Activated CD4-positive, alpha-beta memory T cell treated with anti-CD3 and anti-CD28 coated beads for 36 hours (primary cell): ENCODE measurements at regions not wholly inside any gene's neighbourhood (a gene's known extent, or its start where the extent isn't known, plus 50 kb on each side); places are given as distances from the start of the nearest gene placed in this dataset.

Experiments used
- CTCF ChIA-PET: fragments of 350-600 bp; sonication (Branson Sonifier 250); formaldehyde crosslinking; loops from one replicate; lab custom pipeline; 2021; ENCODE audit warnings: antibody characterized with exemption, inconsistent platforms; lab: Charles Lee
- POLR2A ChIA-PET: fragments of 350-600 bp; sonication (Branson Sonifier 250); formaldehyde crosslinking; loops from one replicate; lab custom pipeline; 2021; ENCODE audit warnings: antibody characterized with exemption; lab: Charles Lee
- DNase-seq: peaks from one replicate; pipeline ENCODE4 v3.0.0-alpha.2; 2020
- H3K27ac Mint-ChIP-seq: one replicate; pipeline ENCODE4 v1.8.0; 2021; ENCODE audit warnings: mixed read lengths
- H3K27me3 Mint-ChIP-seq: one replicate; pipeline ENCODE4 v1.8.0; 2021; ENCODE audit warnings: mixed read lengths
- H3K36me3 Mint-ChIP-seq: one replicate; pipeline ENCODE4 v1.8.0; 2021; ENCODE audit warnings: mixed read lengths
- H3K4me1 Mint-ChIP-seq: one replicate; pipeline ENCODE4 v1.8.0; 2021; ENCODE audit warnings: low read depth, mixed read lengths
- H3K4me3 Mint-ChIP-seq: one replicate; pipeline ENCODE4 v1.8.0; 2021; ENCODE audit warnings: mild to moderate bottlenecking, mixed read lengths
- H3K9me3 Mint-ChIP-seq: one replicate; pipeline ENCODE4 v1.8.0; 2021; ENCODE audit warnings: mixed read lengths
- intact Hi-C: fragments of 100-400 bp; cut with micrococcal nuclease; formaldehyde crosslinking; loops from one replicate; pipeline ENCODE4 v1.15.1; 2023

GRCh38 chr4:60034361-60034760 is 1165.8 kb upstream of the ADGRL3 start:
- intact Hi-C loops = no loop called here

GRCh38 chr4:60039908-60040307 is 1160.2 kb upstream of the ADGRL3 start:
- ChIA-PET CTCF (no interaction called here), POLR2A (no interaction called here)
- DNase-seq = no peak
- no peaks in the 10 kb centered on the region for H3K36me3 Mint-ChIP-seq
- peaks cover 12% of the 10 kb centered on the region for H3K9me3 Mint-ChIP-seq
- no peak overlapping the region for H3K4me3 Mint-ChIP-seq
- intact Hi-C loops = no loop called here
- no peaks in the 10 kb centered on the region for H3K27me3 Mint-ChIP-seq
- no peaks in the 10 kb centered on the region for H3K4me1 Mint-ChIP-seq
- H3K27ac Mint-ChIP-seq = no peak overlapping the region

More at GRCh38 chr4:60034361-60034760, 1165.8 kb upstream of the ADGRL3 start:
- Mint-ChIP-seq H3K27ac (no peak overlapping the region), H3K4me1 (no peaks in the 10 kb centered on the region), H3K9me3 (peaks cover 12% of the 10 kb centered on the region), H3K36me3 (no peaks in the 10 kb centered on the region), H3K4me3 (no peak overlapping the region), H3K27me3 (no peaks in the 10 kb centered on the region)
- DNase-seq = no peak
- POLR2A ChIA-PET = no interaction called here
- CTCF ChIA-PET = no interaction called here

GRCh38 chr4:60042231-60042652 is 1157.9 kb upstream of the ADGRL3 start:
- H3K9me3 Mint-ChIP-seq = peaks cover 12% of the 10 kb centered on the region
- H3K27me3 Mint-ChIP-seq = no peaks in the 10 kb centered on the region
- no peak for DNase-seq
- no peaks in the 10 kb centered on the region for H3K4me1 Mint-ChIP-seq
- intact Hi-C loops = no loop called here
- POLR2A ChIA-PET = no interaction called here
- no peaks in the 10 kb centered on the region for H3K36me3 Mint-ChIP-seq
- H3K4me3 Mint-ChIP-seq = no peak overlapping the region
- CTCF ChIA-PET = no interaction called here
- no peak overlapping the region for H3K27ac Mint-ChIP-seq

DNA sequence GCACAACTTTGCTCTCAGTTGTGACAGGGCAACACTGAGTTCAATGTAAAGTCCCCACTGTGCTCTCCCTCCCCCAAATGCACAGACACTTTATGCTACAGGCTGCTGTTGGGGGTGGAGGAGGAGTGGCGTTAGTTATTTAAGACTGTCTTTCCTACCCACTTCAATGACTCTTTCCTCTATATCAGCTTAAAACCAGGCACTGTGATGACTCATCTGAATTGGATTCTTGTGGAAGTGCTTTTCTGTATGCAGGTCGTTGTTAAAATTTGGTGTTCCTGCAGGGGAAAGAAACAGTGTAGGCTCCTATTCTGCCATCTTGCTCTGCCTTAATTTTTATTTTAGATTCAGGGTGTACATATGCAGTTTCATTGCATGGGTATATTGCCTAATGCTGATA is 1157.2 kb upstream of the ADGRL3 start:
- Mint-ChIP-seq H3K27me3 (no peaks in the 10 kb centered on the region), H3K9me3 (peaks cover 17% of the 10 kb centered on the region), H3K36me3 (no peaks in the 10 kb centered on the region), H3K27ac (no peak overlapping the region), H3K4me1 (no peaks in the 10 kb centered on the region), H3K4me3 (no peak overlapping the region)
- ChIA-PET CTCF (no interaction called here), POLR2A (no interaction called here)
- intact Hi-C loops = no loop called here
- no peak for DNase-seq

DNA sequence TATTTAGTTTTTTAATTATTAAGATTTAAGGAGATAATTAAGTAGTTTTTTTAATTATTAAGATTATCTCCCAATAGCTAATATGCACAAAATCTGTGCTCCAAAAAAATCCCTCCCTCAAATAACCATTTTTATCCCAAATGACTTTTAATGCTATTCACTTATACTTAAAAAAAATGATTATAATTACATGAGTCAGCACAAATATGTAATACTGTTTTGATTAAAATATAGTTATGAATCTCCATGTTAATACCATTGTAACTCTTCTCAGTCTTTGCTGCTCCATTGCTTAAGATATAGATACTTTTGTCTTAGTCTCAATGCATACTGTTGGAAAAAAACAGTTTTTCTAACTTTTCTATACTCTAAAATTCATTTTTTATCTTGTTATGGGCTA is 1121.1 kb upstream of the ADGRL3 start:
- intact Hi-C loops = no loop called here
- Mint-ChIP-seq H3K4me1 (no peaks in the 10 kb centered on the region), H3K27me3 (no peaks in the 10 kb centered on the region), H3K27ac (no peak overlapping the region), H3K36me3 (no peaks in the 10 kb centered on the region), H3K9me3 (peaks cover 9% of the 10 kb centered on the region), H3K4me3 (no peak overlapping the region)
- POLR2A ChIA-PET = no interaction called here
- no peak for DNase-seq
- CTCF ChIA-PET = no interaction called here

- H3K27me3 Mint-ChIP-seq = no peaks in the 10 kb centered on the region
- H3K4me1 Mint-ChIP-seq = no peaks in the 10 kb centered on the region
- H3K9me3 Mint-ChIP-seq = peaks cover 16% of the 10 kb centered on the region
- no peak for DNase-seq
- CTCF ChIA-PET = no interaction called here
- no peak overlapping the region for H3K4me3 Mint-ChIP-seq
- no peak overlapping the region for H3K27ac Mint-ChIP-seq
- intact Hi-C loops = no loop called here
- no peaks in the 10 kb centered on the region for H3K36me3 Mint-ChIP-seq
- POLR2A ChIA-PET = no interaction called here
Observed at GRCh38 chr4:60081839-60082238, 1118.3 kb upstream of the ADGRL3 start.

GRCh38 chr4:60088807-60089486 is 1111.2 kb upstream of the ADGRL3 start:
- Mint-ChIP-seq H3K27me3 (no peaks in the 10 kb centered on the region), H3K36me3 (no peaks in the 10 kb centered on the region), H3K9me3 (peaks cover 15% of the 10 kb centered on the region), H3K27ac (no peak overlapping the region), H3K4me1 (no peaks in the 10 kb centered on the region), H3K4me3 (no peak overlapping the region)
- CTCF ChIA-PET = no interaction called here
- no peak for DNase-seq
- POLR2A ChIA-PET = no interaction called here
- intact Hi-C loops = no loop called here

GRCh38 chr4:60089546-60090273 is 1110.4 kb upstream of the ADGRL3 start:
- intact Hi-C loops = no loop called here
- Mint-ChIP-seq H3K9me3 (peaks cover 18% of the 10 kb centered on the region), H3K4me1 (no peaks in the 10 kb centered on the region), H3K27ac (no peak overlapping the region), H3K4me3 (no peak overlapping the region), H3K36me3 (no peaks in the 10 kb centered on the region), H3K27me3 (no peaks in the 10 kb centered on the region)
- no peak for DNase-seq
- ChIA-PET CTCF (no interaction called here), POLR2A (no interaction called here)

DNA sequence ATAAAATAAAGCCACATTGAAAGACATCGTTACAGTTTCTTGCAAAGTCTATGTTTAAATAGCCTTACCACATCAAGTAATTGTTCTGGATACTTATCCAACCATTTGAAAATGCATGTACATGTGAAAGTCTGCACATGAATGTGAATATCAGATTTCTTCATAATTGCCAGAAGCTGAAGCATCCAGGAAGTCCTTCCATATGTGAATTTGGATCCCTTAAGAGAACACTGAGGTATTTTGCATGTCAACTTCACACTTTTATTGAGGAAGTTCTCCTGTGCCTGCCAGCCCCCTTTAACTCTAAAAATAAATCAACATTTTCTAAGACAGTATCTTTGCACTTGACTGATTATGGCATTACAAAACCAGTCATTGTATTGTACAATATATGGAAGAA is 1103.5 kb upstream of the ADGRL3 start:
- H3K9me3 Mint-ChIP-seq = peaks cover 9% of the 10 kb centered on the region

DNA sequence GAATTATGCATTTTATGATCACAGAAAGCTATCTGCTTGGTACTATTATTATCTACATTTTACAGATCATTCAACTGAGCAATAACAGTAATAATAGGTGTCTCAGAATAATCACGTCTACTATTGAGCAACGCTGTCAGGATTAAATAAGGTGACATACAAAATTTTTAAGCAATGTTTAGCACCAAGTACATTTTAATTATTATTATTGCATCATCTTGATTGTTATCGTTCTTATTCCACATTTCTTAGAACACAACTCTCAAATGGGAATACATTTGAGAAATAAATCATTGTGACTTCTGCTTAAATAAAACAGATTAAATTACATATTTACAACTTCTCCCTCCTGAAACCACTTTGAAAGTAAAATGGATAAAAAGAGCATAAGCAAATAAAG is 1083.5 kb upstream of the ADGRL3 start:
- intact Hi-C loops = no loop called here
- CTCF ChIA-PET = no interaction called here
- POLR2A ChIA-PET = no interaction called here

More for the DNA sequence above, 1103.5 kb upstream of the ADGRL3 start:
- Mint-ChIP-seq H3K4me1 (no peaks in the 10 kb centered on the region), H3K36me3 (no peaks in the 10 kb centered on the region), H3K27me3 (no peaks in the 10 kb centered on the region), H3K27ac (no peak overlapping the region), H3K4me3 (no peak overlapping the region)
- DNase-seq = no peak
- ChIA-PET CTCF (no interaction called here), POLR2A (no interaction called here)
- intact Hi-C loops = no loop called here

GRCh38 chr4:60117726-60118323 is 1082.3 kb upstream of the ADGRL3 start:
- intact Hi-C loops = no loop called here
- POLR2A ChIA-PET = no interaction called here
- H3K27ac Mint-ChIP-seq = no peak overlapping the region

More for the DNA sequence above, 1083.5 kb upstream of the ADGRL3 start:
- Mint-ChIP-seq H3K9me3 (peaks cover 5% of the 10 kb centered on the region), H3K27ac (no peak overlapping the region), H3K4me1 (no peaks in the 10 kb centered on the region), H3K4me3 (no peak overlapping the region), H3K36me3 (no peaks in the 10 kb centered on the region), H3K27me3 (no peaks in the 10 kb centered on the region)
- DNase-seq = no peak

DNA sequence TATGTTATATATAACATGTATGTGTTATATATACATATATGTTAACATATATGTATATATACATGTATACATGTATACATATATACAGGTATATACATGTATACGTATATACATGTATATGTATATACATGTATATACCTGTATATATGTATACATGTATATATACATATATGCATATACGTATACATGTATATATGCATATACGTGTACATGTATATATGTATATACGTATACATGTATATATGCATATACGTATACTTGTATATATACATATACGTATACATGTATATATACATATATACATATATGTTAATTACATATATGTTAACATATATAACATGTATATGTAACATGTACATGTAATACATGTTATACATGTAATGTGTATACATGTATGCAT is 1077.3 kb upstream of the ADGRL3 start:
- no peaks in the 10 kb centered on the region for H3K27me3 Mint-ChIP-seq
- H3K4me1 Mint-ChIP-seq = no peaks in the 10 kb centered on the region
- POLR2A ChIA-PET = no interaction called here
- no peaks in the 10 kb centered on the region for H3K36me3 Mint-ChIP-seq
- intact Hi-C loops = no loop called here
- no peak overlapping the region for H3K27ac Mint-ChIP-seq
- CTCF ChIA-PET = no interaction called here
- H3K4me3 Mint-ChIP-seq = no peak overlapping the region
- DNase-seq = no peak
- H3K9me3 Mint-ChIP-seq = no peaks in the 10 kb centered on the region

More at GRCh38 chr4:60117726-60118323, 1082.3 kb upstream of the ADGRL3 start:
- no peaks in the 10 kb centered on the region for H3K4me1 Mint-ChIP-seq
- DNase-seq = no peak
- CTCF ChIA-PET = no interaction called here
- no peaks in the 10 kb centered on the region for H3K27me3 Mint-ChIP-seq
- H3K4me3 Mint-ChIP-seq = no peak overlapping the region
- H3K36me3 Mint-ChIP-seq = no peaks in the 10 kb centered on the region
- peaks cover 5% of the 10 kb centered on the region for H3K9me3 Mint-ChIP-seq
